ENCODE measurements at regions not wholly inside any gene's neighbourhood (a gene's known extent, or its start where the extent isn't known, plus 50 kb on each side); places are given as distances from the start of the nearest gene placed in this dataset.

- H3K27me3 ChIP-seq (replicated peaks; ENCODE audit: control insufficient read depth, insufficient read depth, low read length): no peaks in the 10 kb centered on the region
- DNase-seq (ENCODE audit: extremely low read depth, insufficient read length): no peak
- no peak overlapping the region for H3K4me3 ChIP-seq (replicated peaks; ENCODE audit: low read depth, low read length)
- TF ChIP-seq, protein P1, sequence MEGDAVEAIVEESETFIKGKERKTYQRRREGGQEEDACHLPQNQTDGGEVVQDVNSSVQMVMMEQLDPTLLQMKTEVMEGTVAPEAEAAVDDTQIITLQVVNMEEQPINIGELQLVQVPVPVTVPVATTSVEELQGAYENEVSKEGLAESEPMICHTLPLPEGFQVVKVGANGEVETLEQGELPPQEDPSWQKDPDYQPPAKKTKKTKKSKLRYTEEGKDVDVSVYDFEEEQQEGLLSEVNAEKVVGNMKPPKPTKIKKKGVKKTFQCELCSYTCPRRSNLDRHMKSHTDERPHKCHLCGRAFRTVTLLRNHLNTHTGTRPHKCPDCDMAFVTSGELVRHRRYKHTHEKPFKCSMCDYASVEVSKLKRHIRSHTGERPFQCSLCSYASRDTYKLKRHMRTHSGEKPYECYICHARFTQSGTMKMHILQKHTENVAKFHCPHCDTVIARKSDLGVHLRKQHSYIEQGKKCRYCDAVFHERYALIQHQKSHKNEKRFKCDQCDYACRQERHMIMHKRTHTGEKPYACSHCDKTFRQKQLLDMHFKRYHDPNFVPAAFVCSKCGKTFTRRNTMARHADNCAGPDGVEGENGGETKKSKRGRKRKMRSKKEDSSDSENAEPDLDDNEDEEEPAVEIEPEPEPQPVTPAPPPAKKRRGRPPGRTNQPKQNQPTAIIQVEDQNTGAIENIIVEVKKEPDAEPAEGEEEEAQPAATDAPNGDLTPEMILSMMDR (IDR thresholded peaks at IDR 0.05; ENCODE audit: insufficient read depth, low read length, poor library complexity, severe bottlenecking): no peak
- H3K36me3 ChIP-seq (ENCODE audit: control insufficient read depth, insufficient read depth, low read length): no peaks in the 10 kb centered on the region
Measured at GRCh38 chr12:69092137-69092536, 147.2 kb upstream of the CPSF6 start.

- Histone ChIP-seq H3K4me3 (replicated peaks; ENCODE audit: low read depth, low read length) (no peak overlapping the region), H3K27me3 (replicated peaks; ENCODE audit: control insufficient read depth, insufficient read depth, low read length) (no peaks in the 10 kb centered on the region), H3K36me3 (ENCODE audit: control insufficient read depth, insufficient read depth, low read length) (no peaks in the 10 kb centered on the region)
- TF ChIP-seq, protein P1 (IDR thresholded peaks at IDR 0.05; ENCODE audit: insufficient read depth, low read length, poor library complexity, severe bottlenecking): no peak
- no peak for DNase-seq (ENCODE audit: extremely low read depth, insufficient read length)
Measured at GRCh38 chr12:69094606-69095216, 144.7 kb upstream of the CPSF6 start.

GRCh38 chr12:69095765-69096477, 143.4 kb upstream of the CPSF6 start:
- Histone ChIP-seq H3K36me3 (ENCODE audit: control insufficient read depth, insufficient read depth, low read length) (no peaks in the 10 kb centered on the region), H3K27me3 (replicated peaks; ENCODE audit: control insufficient read depth, insufficient read depth, low read length) (no peaks in the 10 kb centered on the region), H3K4me3 (replicated peaks; ENCODE audit: low read depth, low read length) (no peak overlapping the region)
- DNase-seq (ENCODE audit: extremely low read depth, insufficient read length): no peak
- TF ChIP-seq, protein P1 (IDR thresholded peaks at IDR 0.05; ENCODE audit: insufficient read depth, low read length, poor library complexity, severe bottlenecking): no peak

DNA sequence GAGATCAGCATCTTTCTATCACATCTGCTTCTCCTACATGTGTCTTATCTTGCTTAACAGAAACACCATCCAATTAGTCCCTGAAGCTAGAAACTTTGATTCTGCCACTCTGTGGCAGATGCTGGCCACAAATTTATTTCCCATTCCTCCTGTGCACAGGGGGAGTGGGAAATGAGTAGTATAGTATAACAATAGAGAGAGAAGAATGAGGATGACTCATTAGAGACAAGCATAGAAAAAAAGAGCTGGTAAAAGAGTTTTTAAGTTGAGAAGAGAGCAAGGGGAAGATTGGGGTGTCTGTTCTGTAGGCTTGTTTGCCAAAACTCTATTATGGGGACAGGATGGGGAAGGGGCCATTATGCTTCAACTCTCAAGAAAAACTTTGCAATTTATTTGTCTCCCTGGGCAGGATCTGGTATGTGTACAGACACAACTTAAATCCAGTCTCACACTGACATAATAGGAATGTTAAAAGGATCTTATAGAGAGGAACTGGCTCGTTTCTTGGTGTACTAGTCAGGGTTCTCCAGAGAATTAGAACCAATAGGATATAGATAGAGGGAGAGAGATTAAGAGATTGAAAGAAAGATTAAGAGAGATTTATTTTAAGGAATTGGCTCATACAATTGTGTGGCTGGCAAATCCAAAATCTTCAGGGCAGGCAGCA, 142.6 kb upstream of the CPSF6 start:
- Histone ChIP-seq H3K4me3 (replicated peaks; ENCODE audit: low read depth, low read length) (no peak overlapping the region), H3K36me3 (ENCODE audit: control insufficient read depth, insufficient read depth, low read length) (no peaks in the 10 kb centered on the region), H3K27me3 (replicated peaks; ENCODE audit: control insufficient read depth, insufficient read depth, low read length) (no peaks in the 10 kb centered on the region)
- TF ChIP-seq, protein P1 (IDR thresholded peaks at IDR 0.05; ENCODE audit: insufficient read depth, low read length, poor library complexity, severe bottlenecking): no peak
- no peak for DNase-seq (ENCODE audit: extremely low read depth, insufficient read length)

DNA sequence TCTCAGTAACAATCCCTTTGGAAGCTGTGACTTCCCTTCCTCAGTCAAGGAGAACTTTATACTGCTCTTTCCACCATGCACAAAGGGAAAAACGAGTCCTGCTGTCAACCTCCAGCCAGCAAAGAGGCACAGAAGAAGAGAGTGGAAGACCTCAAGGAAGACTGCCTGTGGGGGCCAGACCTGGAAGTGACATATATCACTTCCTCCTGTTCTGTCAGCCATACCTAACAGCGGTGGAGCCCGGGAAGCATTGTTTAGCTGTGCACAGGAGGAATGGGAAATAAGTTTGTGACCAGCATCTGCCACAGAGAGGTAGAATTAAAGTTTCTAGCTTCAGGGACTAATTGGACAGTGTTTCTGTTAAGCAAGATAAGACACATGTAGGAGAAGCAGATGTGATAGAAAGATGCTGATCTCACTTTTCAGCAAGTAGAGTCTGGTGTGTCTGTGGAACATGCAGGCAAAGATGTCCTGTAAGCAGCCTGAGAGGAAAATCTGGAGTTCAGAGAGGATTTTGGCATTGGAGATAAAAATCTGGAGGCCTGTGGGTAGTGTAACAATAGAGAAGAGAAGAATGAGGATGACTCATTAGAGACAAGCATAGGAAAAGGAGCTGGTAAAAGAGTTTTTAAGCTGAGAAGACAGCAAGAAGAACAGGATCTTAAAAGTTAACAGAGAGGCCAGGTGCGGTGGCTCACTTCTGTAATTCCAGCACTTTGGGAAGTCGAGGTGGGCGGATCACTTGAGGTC, 141.6 kb upstream of the CPSF6 start:
- no peaks in the 10 kb centered on the region for H3K36me3 ChIP-seq (ENCODE audit: control insufficient read depth, insufficient read depth, low read length)
- no peak for DNase-seq (ENCODE audit: extremely low read depth, insufficient read length)
- no peaks in the 10 kb centered on the region for H3K27me3 ChIP-seq (replicated peaks; ENCODE audit: control insufficient read depth, insufficient read depth, low read length)
- H3K4me3 ChIP-seq (replicated peaks; ENCODE audit: low read depth, low read length): no peak overlapping the region
- TF ChIP-seq, protein P1 (IDR thresholded peaks at IDR 0.05; ENCODE audit: insufficient read depth, low read length, poor library complexity, severe bottlenecking): no peak
